Epidermal melanocyte (primary cell): ENCODE measurements at regions not wholly inside any gene's neighbourhood (a gene's known extent, or its start where the extent isn't known, plus 50 kb on each side); places are given as distances from the start of the nearest gene placed in this dataset.
A peak's percentile ranks its signal among the peaks of the same experiment; 100 is the strongest.
"Not testable (repeated sequence)": the region's sequence is repeated elsewhere in the genome, so short reads cannot be mapped to it uniquely, and the experiment has no call there.

Source experiments
- DNase-seq: peaks from one replicate; pipeline ENCODE4 v3.0.0; 2011; ENCODE audit warnings: low spot score; ENCODE audit not compliant: insufficient read length

DNA sequence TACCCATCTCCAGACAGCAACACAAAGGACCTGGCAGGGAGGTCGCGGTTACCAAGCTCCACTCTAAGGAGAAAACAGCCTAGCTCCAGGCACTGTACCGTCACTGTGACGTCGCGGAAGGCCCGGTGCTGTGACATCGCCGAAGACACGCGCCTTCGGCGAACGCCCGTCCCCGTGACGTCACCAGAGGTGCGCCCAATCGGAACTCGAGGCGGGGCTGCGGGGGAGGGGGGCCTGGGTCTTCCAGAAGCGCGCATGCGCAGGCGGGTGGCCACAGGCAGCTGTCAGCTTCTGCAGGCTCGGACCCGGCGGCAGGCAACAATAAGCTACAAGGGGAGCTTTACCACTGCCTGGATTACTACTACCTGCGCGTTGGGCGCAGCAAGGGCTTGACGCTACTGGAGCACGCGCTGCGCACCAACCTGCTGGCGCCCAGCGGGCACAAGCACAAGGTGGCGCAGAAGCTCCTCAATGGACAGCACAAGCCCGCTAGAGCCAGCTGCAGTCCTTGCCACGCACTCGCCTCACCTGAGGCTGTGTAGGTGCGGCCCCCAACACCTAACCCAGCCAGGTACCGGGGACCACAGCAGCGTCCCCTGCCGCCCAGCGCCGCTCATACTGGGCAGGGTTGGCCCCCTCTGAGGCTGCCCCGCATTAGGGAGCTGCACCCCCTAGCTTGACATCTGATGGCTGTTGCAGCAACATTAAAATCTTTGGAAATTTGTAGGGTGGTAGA is 208.4 kb downstream of the TPST1 start:
- DNase-seq: peak; percentile 72

DNA sequence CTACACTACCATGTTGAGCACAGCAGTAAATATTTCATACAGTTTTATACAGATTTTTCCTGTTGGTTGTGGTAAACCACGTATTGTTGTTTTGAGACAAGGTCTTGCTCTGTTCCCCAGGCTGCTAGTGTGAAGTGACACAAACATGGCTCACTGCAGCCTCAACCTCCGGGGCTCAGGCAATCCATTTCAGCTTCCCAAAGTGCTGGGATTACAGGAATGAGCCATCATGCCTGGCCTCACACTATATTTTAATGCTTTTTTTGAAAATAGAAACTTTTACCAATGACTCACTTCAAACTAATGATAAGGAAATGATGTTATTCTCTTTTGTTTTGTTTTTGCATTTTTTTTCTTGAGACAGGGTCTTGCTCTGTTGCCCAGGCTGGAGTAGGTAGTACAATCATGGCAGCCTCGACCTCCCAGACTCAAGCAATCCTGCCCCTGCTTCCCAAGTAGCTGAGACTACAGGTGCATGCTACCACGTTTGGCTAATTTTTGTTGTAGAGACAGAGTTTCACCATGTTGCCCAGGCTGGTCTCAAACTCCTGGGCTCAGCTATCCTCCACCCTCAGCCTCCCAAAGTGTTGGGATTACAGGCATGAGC is 210.6 kb downstream of the TPST1 start:
- DNase-seq: no peak

DNA sequence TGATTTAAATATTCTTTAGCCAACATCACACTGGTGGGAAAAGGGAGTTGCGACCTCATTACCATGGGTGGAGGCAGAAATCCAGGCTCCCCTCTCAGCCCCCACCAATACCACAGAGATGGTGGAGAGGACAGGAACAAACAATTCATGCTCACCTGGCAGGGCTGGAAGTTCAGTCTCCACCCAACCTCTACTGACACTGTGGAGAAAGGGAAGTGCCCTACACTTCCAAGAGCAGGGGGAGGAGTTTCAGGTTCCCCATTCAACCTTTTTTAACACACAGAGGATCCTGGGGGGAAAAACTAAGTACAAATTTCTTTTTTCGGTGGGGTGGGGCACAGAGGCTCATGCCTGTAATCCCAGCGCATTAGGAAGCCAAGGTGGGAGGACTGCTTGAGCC is 210.1 kb upstream of the KCTD7 start:
- no peak for DNase-seq

DNA sequence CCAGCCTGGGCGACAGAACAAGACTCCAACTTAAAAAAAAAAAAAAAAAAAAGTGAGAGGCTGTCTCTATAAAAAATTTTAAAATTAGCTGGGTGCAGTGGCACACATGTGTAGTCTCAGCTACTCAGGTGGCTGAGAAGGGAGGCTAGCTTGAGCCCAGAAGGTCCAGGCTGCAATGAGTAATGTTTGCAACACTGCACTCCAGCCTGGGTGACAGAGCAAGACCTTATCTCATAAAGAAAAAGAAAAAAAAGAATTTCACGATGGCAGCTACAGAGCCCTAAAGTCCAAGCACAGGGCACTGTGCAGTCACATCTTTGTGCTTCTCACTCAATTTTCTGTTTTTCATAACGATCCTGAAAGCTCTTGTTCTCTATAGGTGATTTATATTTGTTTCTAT is 209.5 kb upstream of the KCTD7 start:
- DNase-seq: no peak

DNA sequence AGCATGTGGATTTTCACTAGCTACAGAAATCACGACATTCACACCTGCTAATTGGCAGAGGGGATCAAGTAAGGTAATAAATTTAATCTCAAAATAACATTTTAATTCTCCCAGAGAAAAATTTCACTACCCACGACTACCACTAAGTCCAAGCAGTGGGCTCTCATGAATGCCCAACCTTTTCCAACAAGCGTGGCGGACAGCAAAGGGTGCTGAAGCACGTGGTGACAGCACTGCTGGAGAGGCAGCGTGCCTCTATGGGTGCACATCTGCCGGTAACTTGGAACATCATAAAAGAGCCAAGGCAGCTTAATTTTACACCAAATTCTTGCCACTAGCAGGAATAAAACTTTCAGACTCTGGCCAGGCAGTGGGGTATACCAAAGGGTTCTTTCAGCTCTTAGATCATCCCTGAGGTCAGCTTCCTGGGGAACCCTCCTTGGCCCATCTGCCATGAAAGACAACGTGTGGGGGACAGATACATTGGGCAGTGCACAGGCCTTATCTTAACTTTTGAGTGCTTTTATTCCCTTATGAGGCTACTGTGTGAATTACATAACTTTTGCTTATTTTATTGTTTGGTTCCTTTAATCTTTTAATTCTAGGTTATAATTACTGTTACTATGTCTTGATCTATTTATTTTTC is 206.7 kb upstream of the KCTD7 start:
- DNase-seq: no peak

DNA sequence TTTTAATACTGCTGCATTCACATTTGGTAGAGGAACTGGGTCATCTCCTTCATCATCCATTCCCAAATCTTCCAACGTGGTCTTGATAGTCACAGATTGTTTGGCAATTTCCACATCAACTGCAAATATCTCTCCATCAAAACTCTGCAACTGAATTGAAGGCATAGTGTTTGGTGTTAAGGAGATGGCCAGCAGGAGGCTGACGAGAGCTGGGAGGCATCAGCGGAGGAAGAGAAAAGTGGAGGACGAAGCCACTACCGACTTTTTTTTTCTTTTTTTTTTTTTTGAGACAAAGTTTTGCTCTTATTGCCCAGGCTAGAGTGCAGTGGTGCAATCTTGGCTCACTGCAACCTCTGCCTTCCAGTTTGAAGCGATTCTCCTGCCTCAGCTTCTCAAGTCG is 205.0 kb upstream of the KCTD7 start:
- no peak for DNase-seq

DNA sequence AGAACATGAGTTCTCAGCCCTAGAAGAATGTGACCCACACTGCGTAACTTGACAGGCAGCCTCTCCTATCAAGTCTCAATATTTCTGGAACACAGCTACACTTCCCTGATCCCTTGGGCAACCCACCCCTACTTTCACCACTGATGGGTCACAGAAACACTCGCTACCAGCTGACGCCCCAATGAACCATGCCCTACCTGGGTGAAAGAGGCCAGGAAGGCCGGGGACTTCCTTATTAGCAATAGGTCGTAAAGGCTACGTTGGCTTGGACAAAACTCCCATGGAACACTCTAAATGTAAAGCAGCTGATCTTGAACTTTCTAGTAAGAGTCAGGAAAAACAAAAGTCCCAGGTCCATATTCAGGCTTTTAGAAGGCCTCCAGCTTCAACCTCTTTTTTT is 202.3 kb upstream of the KCTD7 start:
- DNase-seq: no peak

DNA sequence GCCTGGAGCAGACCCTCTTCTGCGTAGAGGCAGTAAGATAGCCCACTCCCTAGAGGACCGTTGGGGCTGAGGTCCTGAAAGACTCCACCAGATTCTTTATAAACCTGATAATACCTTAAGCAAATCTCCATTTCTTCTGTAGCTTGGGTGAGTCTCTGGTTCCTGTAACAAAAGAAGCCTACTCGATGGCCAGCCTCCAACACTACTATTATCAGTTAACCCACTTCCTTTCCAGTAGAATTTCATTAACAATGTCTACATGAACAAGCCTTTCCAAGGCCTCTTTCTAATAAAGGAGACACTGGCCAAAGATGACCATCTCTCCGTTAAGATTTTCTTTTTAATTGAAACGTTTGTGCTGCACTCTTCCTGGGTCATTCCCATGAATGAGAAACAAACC is 201.7 kb upstream of the KCTD7 start:
- DNase-seq: no peak

DNA sequence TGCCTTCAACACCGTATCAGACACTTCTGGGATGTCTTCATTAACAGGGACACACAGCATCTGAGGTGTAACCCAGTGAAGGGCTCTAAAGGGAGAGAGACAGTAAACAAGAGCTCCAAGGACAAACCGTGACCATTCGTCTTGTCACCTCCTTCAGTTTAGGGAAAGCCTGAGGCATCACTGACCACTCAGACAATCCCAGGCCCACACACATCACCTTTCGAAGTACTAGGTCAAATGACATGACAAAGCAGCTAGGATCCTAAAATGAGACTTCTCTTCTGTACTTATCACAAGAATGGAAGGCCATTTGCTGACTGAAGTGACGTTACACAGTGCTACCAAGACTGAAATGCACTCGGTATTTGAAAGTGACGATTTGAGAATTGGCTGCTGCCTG is 200.7 kb upstream of the KCTD7 start:
- DNase-seq: no peak

DNA sequence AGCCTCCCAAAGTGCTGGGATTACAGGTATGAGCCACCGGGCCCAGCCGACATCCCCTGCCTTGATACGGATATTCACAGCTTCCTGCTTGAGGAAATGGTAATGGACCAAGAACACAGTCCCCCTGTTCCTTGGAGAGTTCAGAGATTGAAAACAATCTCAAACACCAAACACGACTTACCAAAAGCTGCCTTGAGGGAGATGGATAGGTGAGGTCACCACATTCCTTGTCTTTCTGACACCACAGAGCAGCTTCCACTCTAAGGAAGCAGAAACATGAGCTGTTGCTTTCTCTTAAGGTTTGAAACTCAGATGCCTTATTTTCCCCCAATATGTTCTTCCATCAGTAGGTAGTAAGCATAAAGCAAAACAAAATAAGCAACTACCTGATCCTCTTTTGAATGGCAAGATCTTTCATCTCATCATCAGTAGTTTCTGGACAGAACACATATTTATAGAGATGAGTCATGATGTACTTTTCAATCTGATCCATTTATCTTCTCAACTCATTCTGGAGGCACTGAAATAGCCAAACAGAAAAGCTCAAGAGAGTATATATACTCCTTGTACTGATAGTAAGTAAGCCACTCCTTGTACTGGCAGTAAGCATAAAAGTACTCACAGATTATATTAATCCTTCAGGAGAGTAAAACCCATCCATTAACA is 199.1 kb upstream of the KCTD7 start:
- no peak for DNase-seq

DNA sequence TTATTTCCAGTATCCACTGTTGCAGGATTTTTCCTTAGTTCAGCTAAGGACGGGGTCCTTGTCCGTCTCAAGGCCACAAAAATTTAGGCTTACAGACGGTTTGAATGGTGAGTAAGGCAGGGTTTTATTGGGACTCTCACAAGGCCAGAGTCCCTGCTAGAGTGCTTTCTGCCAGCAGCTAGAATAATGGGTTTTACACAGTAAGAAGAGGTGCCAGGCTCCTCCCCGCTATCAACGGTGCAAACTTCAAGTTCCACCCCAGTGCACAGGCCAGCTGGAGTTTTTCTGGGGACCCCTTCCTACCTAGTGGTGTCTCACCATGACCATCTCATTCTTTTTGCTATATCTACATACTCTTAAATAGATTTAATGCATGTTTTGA is 198.5 kb upstream of the KCTD7 start:
- no peak for DNase-seq

DNA sequence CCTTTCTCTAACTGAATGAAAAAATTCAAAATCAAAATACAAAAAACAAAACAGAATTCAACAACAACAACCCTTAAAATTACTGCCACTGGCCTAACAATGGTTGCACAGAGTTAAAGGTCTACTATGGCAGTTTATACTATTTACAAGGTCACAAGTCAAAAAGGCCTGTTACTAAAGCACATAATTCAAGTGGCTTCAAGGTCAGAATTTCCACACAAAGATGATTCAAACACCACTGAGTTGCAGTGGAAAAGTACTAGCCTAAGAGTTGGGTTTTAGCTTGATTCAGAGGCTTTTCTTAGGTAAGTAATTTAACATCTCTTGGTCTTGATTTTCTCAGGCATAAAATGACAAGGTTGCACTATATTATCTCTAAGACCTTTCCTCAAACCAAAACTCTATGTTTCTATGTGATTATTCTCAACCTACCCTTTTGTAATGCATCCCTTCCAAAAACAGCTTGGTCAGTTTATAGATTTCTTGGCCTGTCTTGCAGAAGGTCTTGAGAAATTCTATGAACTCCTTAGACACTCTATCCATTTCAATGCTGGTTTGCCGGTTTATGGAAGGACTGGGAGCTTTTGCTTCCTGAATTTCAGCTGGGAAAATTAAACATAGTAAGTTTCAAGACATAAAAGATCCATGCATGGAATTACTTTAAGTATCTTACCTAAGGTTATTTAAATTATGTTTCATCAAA is 189.8 kb upstream of the KCTD7 start:
- DNase-seq: not testable (repeated sequence)

DNA sequence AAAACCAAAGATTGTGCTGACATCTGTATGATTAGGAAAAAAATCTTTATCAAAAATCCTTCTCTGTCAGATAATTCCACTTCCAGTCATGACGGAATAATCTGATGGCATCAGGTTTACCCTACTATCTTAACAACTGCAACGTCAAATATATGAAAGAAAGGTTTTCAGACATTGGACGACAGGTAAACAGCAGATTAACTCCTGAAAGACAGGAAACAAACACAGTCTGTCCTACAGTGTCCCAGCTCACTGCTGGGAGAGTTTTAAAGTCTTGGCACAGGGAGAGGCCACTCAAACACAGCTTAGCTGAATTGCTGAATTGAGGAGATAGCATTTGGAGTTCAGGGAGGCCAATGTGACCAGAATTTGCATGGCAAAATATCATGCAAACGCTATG is 186.3 kb upstream of the KCTD7 start:
- no peak for DNase-seq

DNA sequence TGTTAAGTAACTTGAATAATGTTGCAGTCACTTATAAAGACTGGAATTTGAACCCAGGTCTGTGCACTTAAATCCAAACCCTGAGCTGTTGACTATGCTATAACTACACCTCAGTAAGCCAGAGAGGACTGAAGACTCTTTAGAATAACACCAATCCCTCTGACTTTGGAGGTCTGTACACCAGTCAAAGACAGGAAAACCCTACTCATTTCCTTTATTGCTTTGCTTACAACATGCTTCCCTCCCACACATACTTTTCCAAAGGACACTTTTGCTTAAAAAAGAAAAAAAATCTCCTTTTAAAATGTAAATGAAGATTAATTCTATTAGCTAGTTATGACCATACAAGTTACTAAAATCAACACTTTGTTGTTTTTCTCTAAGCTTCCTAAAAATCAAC is 184.7 kb upstream of the KCTD7 start:
- DNase-seq: no peak

DNA sequence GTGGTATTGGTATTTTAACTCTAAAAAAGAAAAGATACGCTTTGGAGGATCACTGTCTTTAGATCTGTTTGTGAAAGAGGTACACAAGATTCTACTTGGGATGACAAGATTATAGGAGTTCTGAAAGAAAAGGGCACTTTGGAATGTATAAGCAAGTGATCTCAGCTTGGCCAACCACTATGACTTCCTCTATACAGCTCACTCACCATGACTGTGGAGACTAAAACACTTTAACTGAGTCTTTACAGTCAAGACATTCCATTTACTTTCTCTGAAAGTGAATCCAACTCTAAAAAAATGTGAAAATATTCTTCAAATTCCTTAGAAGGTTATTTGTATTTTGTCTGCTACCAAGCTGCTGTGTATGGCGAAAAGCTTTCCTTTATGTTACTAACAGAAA is 181.7 kb upstream of the KCTD7 start:
- DNase-seq: not testable (repeated sequence)

DNA sequence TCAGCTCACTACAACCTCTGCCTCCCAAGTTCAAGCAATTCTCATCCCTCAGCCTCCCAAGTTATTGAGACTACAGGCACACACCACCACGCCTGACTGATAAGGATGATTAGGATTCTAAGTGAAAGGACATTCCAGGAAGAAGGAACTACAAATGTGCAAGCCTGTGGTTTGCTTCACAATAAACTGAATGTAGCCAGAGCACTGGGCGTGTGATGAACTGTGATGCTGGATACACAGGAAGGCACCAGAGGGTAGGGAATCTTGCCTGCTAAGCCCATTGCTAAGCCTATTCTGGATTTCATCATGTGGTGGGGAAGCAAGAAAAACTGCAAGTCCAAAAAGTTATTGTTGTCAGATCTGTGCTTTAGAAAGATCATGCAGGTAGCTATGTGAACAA is 177.9 kb upstream of the KCTD7 start:
- not testable (repeated sequence) for DNase-seq

DNA sequence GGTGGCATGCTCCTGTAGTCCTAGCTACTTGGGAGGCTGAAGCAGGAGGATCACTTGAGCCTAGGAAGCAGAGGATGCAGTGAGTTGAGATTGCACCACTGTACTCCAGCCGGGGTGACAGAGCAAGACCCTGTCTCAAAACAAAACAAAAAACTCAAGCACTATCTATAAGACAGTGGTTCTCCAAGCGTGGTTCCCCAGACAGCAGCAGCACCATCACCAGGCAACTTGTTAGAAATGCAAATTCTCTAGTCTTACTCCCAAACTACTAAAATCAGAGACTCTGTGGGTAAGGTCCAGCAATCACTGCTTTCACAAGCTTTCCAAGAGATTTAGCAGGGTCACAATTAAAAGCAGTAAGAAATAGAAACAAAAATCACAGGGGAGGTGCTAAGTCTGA is 177.0 kb upstream of the KCTD7 start:
- DNase-seq: not testable (repeated sequence)

DNA sequence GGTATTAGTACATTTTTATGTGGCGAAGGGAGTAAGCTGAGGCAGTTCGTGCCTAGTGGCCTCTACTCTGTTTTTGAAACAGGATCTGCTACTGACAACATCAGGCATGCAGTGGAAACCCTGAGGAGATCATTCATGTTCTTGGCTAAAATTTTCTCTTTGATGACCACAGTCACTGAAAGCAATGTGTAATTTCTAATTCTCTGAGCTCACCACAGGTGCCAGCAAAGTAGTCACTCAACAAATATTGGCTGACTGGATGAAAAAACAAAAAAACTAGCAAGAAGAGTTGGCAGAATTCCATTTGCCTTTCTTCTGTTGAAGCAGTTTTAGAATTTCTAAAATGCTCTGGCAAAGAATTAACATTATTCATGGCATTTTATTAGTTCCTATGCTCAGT is 176.5 kb upstream of the KCTD7 start:
- DNase-seq: no peak

DNA sequence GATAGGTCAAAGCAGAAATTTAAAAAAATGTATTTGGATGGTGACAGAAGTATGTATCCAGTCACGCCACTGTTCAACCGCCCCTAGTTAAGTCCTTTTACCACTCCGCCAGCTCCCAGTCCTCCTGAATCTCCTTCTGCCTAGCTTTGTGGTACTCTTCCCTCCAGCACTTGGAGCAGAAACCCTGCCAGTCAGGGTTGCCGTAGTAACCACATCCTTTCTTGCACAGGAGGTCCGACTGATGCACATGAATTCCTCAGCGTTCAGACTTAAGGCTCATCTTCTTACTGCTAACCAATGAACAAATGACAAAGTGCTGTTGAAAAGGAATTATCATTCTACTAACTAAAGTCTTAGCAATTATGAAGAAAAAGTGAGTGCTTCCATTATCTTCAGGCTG is 175.3 kb upstream of the KCTD7 start:
- no peak for DNase-seq

DNA sequence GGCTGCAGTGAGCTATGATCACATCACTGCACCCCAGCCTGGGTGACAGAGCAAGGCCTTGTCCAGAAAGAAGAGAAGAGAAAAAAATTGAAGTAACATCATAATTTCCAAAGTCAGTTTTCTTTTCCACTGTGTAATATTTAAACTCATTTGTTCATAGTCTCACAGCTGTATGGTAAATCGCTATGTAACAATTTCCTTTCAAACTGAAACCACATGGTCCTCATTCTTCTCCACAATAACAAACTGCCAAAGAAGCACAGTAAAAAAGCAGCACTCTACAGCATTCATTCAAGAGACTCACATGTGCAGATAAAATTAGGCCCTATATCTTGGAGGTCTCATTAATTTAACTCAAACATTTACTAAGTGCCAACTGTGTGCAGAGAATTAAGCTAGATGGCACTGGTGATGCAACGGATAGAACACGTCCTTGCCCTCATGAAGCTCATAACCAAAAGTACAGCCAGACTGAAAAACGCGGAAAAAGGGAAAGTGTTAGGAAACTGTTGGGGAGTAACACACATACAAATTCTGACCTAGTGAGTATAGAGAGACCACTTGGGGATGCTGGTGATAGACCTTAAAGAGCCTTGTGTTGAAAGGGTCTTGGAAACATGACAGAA is 174.0 kb upstream of the KCTD7 start:
- no peak for DNase-seq

DNA sequence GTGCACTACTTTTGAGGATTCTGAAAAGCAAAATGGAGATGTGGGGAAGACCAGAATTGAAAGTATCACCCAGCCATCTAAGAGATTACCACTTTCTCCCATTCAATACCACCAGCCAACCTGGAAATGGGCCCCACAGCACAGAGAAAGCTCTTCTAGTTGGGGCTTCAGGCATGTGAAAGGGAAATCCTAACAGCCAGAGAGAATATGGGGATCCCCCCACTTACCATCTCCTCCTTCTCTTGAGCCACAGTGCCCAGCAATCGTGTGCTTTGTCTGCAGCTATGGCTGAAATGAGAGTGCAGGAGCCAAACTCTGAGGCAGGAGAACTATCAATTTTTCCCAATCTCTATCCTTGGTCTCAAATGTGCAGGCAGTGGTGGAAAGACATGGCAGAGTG is 173.2 kb upstream of the KCTD7 start:
- DNase-seq: not testable (repeated sequence)
